ENCODE measurements at regions not wholly inside any gene's neighbourhood (a gene's known extent, or its start where the extent isn't known, plus 50 kb on each side); places are given as distances from the start of the nearest gene placed in this dataset.

GRCh38 chr2:58585233-58585632, 344.1 kb upstream of the FANCL start:
- H3K36me3 ChIP-seq (replicated peaks in 1 of 2; ENCODE audit: insufficient read depth in 1 of 2, low read depth in 2 of 2) = no peaks in the 10 kb centered on the region
- H3K4me3 ChIP-seq = no peak overlapping the region
- intact Hi-C loops (cut with DNase I) = no loop called here
- no peak for DNase-seq
- no peaks in the 10 kb centered on the region for H3K4me1 ChIP-seq
- WGBS, 2 donors = 85 to 93% methylated on average over 5 of the region's 5 CpGs
- H3K27ac ChIP-seq = no peak overlapping the region
- TF ChIP-seq POLR2A (IDR thresholded peaks at IDR 0.05) = no peak
- TF ChIP-seq CTCF (IDR thresholded peaks at IDR 0.05) = no peak
- no peaks in the 10 kb centered on the region for H3K9me3 ChIP-seq
- ATAC-seq = no peak
- H3K27me3 ChIP-seq = no peaks in the 10 kb centered on the region

- H3K4me1 ChIP-seq = no peaks in the 10 kb centered on the region
- TF ChIP-seq POLR2A (IDR thresholded peaks at IDR 0.05) (no peak), CTCF (IDR thresholded peaks at IDR 0.05) (no peak)
- no peaks in the 10 kb centered on the region for H3K36me3 ChIP-seq (replicated peaks in 1 of 2; ENCODE audit: insufficient read depth in 1 of 2, low read depth in 2 of 2)
- no peak overlapping the region for H3K4me3 ChIP-seq
- H3K27me3 ChIP-seq = no peaks in the 10 kb centered on the region
- ATAC-seq = no peak
- 73 to 78% methylated on average over 4 of the region's 4 CpGs for WGBS, 2 donors
- no peak for DNase-seq
- no peak overlapping the region for H3K27ac ChIP-seq
- H3K9me3 ChIP-seq = no peaks in the 10 kb centered on the region
- intact Hi-C loops (cut with DNase I) = no loop called here
Measured at GRCh38 chr2:58584606-58585118, 343.5 kb upstream of the FANCL start.

- intact Hi-C loops (cut with DNase I) = no loop called here
- H3K4me3 ChIP-seq = no peak overlapping the region
- no peaks in the 10 kb centered on the region for H3K36me3 ChIP-seq (replicated peaks in 1 of 2; ENCODE audit: insufficient read depth in 1 of 2, low read depth in 2 of 2)
- no peak for ATAC-seq
- no peaks in the 10 kb centered on the region for H3K4me1 ChIP-seq
- TF ChIP-seq POLR2A (IDR thresholded peaks at IDR 0.05) (no peak), CTCF (IDR thresholded peaks at IDR 0.05) (no peak)
- H3K9me3 ChIP-seq = peaks cover 0 to 3% (median 0%) of the 10 kb centered on the region in 3 donors
- 88 to 90% methylated on average over 2 of the region's 2 CpGs for WGBS, 2 donors
- H3K27me3 ChIP-seq = no peaks in the 10 kb centered on the region
- DNase-seq = no peak
- no peak overlapping the region for H3K27ac ChIP-seq
Measured at GRCh38 chr2:58578276-58578675, 337.2 kb upstream of the FANCL start.

GRCh38 chr2:58574873-58575272, 333.7 kb upstream of the FANCL start:
- TF ChIP-seq CTCF (IDR thresholded peaks at IDR 0.05) = no peak
- Histone ChIP-seq H3K4me3 (no peak overlapping the region), H3K36me3 (replicated peaks in 1 of 2; ENCODE audit: insufficient read depth in 1 of 2, low read depth in 2 of 2) (no peaks in the 10 kb centered on the region), H3K9me3 (peaks cover 0 to 3% (median 0%) of the 10 kb centered on the region in 3 donors), H3K4me1 (peaks cover 4% of the 10 kb centered on the region), H3K27ac (no peak overlapping the region), H3K27me3 (no peaks in the 10 kb centered on the region)
- 68 to 69% methylated on average over 4 of the region's 4 CpGs for WGBS, 2 donors
- intact Hi-C loops (cut with DNase I) = no loop called here
- DNase-seq = no peak
- ATAC-seq = no peak

- 63 to 70% methylated on average over 3 of the region's 3 CpGs for WGBS, 2 donors
- Histone ChIP-seq H3K9me3 (peaks cover 0 to 3% (median 0%) of the 10 kb centered on the region in 3 donors), H3K36me3 (replicated peaks in 1 of 2; ENCODE audit: insufficient read depth in 1 of 2, low read depth in 2 of 2) (no peaks in the 10 kb centered on the region), H3K4me1 (peaks cover 4% of the 10 kb centered on the region), H3K4me3 (no peak overlapping the region), H3K27me3 (no peaks in the 10 kb centered on the region), H3K27ac (no peak overlapping the region)
- DNase-seq = no peak
- TF ChIP-seq POLR2A (IDR thresholded peaks at IDR 0.05) (no peak), CTCF (IDR thresholded peaks at IDR 0.05) (no peak)
- intact Hi-C loops (cut with DNase I) = no loop called here
- ATAC-seq = no peak
Measured at GRCh38 chr2:58572731-58573130, 331.6 kb upstream of the FANCL start.
